ENCODE measurements at regions not wholly inside any gene's neighbourhood (a gene's known extent, or its start where the extent isn't known, plus 50 kb on each side); places are given as distances from the start of the nearest gene placed in this dataset.

DNA sequence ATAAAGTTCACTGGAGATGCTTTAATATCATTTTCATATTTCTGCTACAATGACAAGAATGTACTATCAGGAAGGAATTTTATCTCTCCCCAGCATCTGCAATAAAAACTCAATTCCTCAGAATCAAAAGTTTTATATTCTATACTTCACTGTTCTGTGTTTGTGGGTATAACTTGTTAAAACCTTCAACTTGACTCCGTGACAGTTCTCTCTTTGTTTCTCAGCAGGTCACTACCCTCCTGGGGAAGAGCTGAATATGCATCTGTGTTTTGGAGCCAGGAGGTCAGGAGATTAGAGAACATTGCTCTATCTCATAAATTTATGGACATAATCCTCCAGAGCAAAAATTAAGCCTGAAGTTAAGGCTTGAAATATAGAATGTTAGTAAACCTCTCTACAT, 411.4 kb downstream of the TRIB2 start:
- H3K27ac ChIP-seq (ENCODE audit: control insufficient read depth, insufficient read depth), result no peak overlapping the region
- H3K79me2 ChIP-seq (ENCODE audit: control insufficient read depth, insufficient read depth, low read length), result no peaks in the 10 kb centered on the region
- intact Hi-C loops (cut with micrococcal nuclease; ENCODE audit: unreplicated experiment), result no loop called here
- WGBS (ENCODE audit: insufficient coverage, insufficient replicate concordance, low lambda C conversion rate, missing lambda C conversion rate), result 0% methylated on average over 1 of the region's 1 CpG
- TF ChIP-seq, protein P1, sequence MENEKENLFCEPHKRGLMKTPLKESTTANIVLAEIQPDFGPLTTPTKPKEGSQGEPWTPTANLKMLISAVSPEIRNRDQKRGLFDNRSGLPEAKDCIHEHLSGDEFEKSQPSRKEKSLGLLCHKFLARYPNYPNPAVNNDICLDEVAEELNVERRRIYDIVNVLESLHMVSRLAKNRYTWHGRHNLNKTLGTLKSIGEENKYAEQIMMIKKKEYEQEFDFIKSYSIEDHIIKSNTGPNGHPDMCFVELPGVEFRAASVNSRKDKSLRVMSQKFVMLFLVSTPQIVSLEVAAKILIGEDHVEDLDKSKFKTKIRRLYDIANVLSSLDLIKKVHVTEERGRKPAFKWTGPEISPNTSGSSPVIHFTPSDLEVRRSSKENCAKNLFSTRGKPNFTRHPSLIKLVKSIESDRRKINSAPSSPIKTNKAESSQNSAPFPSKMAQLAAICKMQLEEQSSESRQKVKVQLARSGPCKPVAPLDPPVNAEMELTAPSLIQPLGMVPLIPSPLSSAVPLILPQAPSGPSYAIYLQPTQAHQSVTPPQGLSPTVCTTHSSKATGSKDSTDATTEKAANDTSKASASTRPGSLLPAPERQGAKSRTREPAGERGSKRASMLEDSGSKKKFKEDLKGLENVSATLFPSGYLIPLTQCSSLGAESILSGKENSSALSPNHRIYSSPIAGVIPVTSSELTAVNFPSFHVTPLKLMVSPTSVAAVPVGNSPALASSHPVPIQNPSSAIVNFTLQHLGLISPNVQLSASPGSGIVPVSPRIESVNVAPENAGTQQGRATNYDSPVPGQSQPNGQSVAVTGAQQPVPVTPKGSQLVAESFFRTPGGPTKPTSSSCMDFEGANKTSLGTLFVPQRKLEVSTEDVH (IDR thresholded peaks at IDR 0.05; ENCODE audit: low read depth, partially characterized antibody), result no peak
- no peak for TF ChIP-seq RCOR1 (conservative IDR thresholded peaks at IDR 0.05; ENCODE audit: low read depth, low read length)
- TF ChIP-seq ESRRA (IDR thresholded peaks at IDR 0.05; ENCODE audit: low read length), result no peak
- TF ChIP-seq, protein P2, sequence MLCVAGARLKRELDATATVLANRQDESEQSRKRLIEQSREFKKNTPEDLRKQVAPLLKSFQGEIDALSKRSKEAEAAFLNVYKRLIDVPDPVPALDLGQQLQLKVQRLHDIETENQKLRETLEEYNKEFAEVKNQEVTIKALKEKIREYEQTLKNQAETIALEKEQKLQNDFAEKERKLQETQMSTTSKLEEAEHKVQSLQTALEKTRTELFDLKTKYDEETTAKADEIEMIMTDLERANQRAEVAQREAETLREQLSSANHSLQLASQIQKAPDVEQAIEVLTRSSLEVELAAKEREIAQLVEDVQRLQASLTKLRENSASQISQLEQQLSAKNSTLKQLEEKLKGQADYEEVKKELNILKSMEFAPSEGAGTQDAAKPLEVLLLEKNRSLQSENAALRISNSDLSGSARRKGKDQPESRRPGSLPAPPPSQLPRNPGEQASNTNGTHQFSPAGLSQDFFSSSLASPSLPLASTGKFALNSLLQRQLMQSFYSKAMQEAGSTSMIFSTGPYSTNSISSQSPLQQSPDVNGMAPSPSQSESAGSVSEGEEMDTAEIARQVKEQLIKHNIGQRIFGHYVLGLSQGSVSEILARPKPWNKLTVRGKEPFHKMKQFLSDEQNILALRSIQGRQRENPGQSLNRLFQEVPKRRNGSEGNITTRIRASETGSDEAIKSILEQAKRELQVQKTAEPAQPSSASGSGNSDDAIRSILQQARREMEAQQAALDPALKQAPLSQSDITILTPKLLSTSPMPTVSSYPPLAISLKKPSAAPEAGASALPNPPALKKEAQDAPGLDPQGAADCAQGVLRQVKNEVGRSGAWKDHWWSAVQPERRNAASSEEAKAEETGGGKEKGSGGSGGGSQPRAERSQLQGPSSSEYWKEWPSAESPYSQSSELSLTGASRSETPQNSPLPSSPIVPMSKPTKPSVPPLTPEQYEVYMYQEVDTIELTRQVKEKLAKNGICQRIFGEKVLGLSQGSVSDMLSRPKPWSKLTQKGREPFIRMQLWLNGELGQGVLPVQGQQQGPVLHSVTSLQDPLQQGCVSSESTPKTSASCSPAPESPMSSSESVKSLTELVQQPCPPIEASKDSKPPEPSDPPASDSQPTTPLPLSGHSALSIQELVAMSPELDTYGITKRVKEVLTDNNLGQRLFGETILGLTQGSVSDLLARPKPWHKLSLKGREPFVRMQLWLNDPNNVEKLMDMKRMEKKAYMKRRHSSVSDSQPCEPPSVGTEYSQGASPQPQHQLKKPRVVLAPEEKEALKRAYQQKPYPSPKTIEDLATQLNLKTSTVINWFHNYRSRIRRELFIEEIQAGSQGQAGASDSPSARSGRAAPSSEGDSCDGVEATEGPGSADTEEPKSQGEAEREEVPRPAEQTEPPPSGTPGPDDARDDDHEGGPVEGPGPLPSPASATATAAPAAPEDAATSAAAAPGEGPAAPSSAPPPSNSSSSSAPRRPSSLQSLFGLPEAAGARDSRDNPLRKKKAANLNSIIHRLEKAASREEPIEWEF (IDR thresholded peaks at IDR 0.05; ENCODE audit: insufficient replicate concordance, low read depth, low read length), result no peak
- no peak overlapping the region for H3K9ac ChIP-seq (ENCODE audit: control insufficient read depth, insufficient read depth, low read length)
- ChIA-PET SMC1A (ENCODE audit: uncharacterized antibody, unreplicated experiment) (no interaction called here), POLR2A (no interaction called here), CTCF (no interaction called here), RAD21 (ENCODE audit: unreplicated experiment) (no interaction called here)
- no peaks in the 10 kb centered on the region for H3K27me3 ChIP-seq (replicated peaks in 1 of 2; ENCODE audit: control insufficient read depth in 2 of 2, insufficient read depth in 2 of 2, low read length in 1 of 2)
- DNase-seq (ENCODE audit: low read depth, low spot score) (no peak), ATAC-seq (no peak), FAIRE-seq (no peak)
- H3K36me3 ChIP-seq (ENCODE audit: control insufficient read depth in 2 of 2, insufficient read depth in 2 of 2, low read length in 1 of 2), result no peaks in the 10 kb centered on the region
- H2AFZ ChIP-seq (ENCODE audit: control insufficient read depth, low read depth, low read length), result no peak overlapping the region
- in situ Hi-C loops (cut with MboI), result no loop called here
- H3K9me3 ChIP-seq (replicated peaks; ENCODE audit: control insufficient read depth, insufficient read depth, low read length), result no peaks in the 10 kb centered on the region
- H3K4me2 ChIP-seq (ENCODE audit: control insufficient read depth, insufficient read depth), result no peak overlapping the region
- no peak overlapping the region for H3K4me3 ChIP-seq
- H3K4me1 ChIP-seq (ENCODE audit: control insufficient read depth, insufficient read depth, low read length), result no peaks in the 10 kb centered on the region
- no TSS peak for BruUV-seq (replicated peaks)
- H4K20me1 ChIP-seq (ENCODE audit: control insufficient read depth, insufficient read depth), result no peaks in the 10 kb centered on the region
